ENCODE measurements at regions not wholly inside any gene's neighbourhood (a gene's known extent, or its start where the extent isn't known, plus 50 kb on each side); places are given as distances from the start of the nearest gene placed in this dataset.

DNA sequence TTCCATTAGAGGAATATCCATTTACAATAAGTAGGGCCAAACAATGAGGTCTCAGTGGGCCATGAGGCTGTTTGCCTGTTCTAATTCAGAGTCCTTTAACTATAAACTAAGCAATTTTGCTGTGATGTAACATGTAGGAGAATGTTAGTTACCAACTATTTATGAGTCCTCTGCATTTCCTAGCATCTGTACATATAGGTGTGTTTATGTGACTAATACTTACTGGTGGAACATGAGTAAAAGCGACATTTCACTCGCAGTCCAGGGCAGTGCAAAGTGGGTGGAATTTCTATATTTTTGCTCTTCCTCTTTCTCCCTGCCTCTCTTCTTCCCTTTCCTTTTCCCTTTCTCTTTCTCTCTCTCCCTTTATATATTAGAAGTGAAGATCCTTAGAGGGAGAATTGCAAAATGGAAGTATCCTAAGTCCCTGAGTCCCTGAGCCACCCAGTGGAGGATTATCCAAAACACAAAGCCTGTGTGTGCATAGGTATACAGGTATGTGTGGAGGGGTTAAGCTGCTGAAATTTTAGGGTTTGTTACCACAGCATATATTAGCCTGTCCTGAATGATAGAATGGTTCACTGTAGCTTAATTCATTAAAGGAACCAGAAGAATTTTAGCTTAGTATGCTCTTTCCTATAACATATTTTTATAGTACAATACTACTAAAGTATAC, 487.0 kb upstream of the FANCL start:
- DNase-seq (no peak), ATAC-seq (no peak)
- intact Hi-C loops (cut with DNase I) = no loop called here
- peaks cover 0 to 3% (median 0%) of the 10 kb centered on the region in 3 donors for H3K9me3 ChIP-seq
- H3K4me1 ChIP-seq = no peaks in the 10 kb centered on the region
- no peaks in the 10 kb centered on the region for H3K36me3 ChIP-seq (replicated peaks in 1 of 2; ENCODE audit: insufficient read depth in 1 of 2, low read depth in 2 of 2)
- 94 to 99% methylated on average over 2 of the region's 2 CpGs for WGBS, 2 donors
- H3K4me3 ChIP-seq = no peak overlapping the region
- no peak for TF ChIP-seq POLR2A (IDR thresholded peaks at IDR 0.05)
- TF ChIP-seq, protein P1, sequence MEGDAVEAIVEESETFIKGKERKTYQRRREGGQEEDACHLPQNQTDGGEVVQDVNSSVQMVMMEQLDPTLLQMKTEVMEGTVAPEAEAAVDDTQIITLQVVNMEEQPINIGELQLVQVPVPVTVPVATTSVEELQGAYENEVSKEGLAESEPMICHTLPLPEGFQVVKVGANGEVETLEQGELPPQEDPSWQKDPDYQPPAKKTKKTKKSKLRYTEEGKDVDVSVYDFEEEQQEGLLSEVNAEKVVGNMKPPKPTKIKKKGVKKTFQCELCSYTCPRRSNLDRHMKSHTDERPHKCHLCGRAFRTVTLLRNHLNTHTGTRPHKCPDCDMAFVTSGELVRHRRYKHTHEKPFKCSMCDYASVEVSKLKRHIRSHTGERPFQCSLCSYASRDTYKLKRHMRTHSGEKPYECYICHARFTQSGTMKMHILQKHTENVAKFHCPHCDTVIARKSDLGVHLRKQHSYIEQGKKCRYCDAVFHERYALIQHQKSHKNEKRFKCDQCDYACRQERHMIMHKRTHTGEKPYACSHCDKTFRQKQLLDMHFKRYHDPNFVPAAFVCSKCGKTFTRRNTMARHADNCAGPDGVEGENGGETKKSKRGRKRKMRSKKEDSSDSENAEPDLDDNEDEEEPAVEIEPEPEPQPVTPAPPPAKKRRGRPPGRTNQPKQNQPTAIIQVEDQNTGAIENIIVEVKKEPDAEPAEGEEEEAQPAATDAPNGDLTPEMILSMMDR (IDR thresholded peaks at IDR 0.05) = no peak
- no peak overlapping the region for H3K27ac ChIP-seq
- no peaks in the 10 kb centered on the region for H3K27me3 ChIP-seq

DNA sequence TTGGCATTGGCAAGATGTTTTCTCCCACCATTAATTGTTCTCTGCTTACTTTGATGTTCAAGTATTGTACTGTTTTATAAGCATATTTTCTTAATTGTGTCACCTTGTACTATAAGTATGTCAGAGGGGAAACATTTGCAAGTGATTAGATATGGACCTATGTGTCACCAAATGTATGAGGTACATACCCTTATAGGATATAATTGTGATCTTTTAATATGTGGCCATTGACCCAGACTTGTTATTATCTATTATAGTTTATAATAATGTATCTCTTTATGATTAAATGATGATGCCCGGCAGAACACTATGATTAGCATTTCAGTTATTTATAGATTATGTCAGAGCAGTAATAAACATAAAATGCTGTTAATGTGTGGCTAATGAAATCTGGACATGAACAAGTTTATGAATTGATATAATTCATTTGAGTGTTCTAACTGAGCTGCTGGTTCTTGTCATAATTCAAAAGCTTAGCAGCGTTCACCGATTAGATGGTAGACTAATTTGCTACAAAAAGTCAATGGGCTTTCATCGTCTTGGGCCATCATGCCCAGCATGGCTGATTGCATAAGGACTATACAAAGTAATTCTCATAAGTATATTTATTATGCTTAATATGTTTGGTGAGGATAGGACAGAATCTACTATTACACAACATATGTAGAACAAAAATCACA, 480.9 kb upstream of the FANCL start:
- DNase-seq (no peak), ATAC-seq (no peak)
- Histone ChIP-seq H3K4me3 (no peak overlapping the region), H3K4me1 (no peaks in the 10 kb centered on the region), H3K9me3 (no peaks in the 10 kb centered on the region), H3K36me3 (replicated peaks in 1 of 2; ENCODE audit: insufficient read depth in 1 of 2, low read depth in 2 of 2) (no peaks in the 10 kb centered on the region), H3K27ac (no peak overlapping the region), H3K27me3 (no peaks in the 10 kb centered on the region)
- 77 to 81% methylated on average over 4 of the region's 4 CpGs for WGBS, 2 donors
- no peak for TF ChIP-seq POLR2A (IDR thresholded peaks at IDR 0.05)
- TF ChIP-seq, protein P1 (IDR thresholded peaks at IDR 0.05) = no peak
- intact Hi-C loops (cut with DNase I) = no loop called here

DNA sequence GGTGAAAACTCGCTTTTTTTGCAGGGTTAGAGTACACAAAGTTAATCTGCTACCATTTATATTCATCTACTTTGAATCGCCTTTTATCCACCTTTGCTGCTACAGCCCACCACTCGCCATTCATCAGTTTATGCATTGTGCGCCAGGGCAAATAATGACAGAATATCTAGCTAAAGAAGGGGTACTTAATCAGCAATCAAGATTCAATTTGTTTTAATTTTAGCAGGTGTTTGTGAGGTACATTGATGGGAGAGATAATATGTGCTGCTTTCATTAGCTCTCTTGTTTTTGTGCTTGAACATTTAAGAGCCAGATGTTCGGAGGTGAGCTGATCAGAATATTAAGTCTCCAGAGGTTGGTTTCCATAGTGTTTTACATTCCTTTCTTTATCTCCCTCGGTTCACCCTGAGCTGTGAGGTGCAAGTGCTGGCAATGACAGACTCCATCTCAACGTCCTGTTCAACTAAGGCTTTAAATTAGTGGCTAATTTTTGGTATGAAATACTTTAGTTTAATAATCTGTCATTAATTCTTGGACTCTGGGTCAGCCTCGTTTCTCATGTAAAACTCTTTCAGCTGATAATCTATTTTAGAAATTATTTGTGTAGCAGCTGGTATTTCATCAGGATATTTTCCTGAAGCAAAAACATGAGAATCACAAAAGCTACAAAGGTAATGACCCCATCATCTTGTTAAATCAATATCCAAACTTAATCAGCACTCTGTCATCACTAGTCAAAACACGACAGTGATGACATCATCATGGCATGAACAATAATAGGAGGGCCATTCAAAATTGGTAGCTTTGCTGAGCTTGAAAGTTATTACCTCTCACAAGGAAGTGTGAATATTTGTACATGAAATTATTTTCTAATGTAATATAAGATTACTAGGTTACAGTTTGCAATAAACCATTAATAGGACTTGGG, 479.9 kb upstream of the FANCL start:
- Histone ChIP-seq H3K27me3 (no peaks in the 10 kb centered on the region), H3K9me3 (no peaks in the 10 kb centered on the region), H3K4me1 (no peaks in the 10 kb centered on the region), H3K36me3 (replicated peaks in 1 of 2; ENCODE audit: insufficient read depth in 1 of 2, low read depth in 2 of 2) (no peaks in the 10 kb centered on the region), H3K27ac (no peak overlapping the region), H3K4me3 (no peak overlapping the region)
- 44 to 47% methylated on average over 9 of the region's 9 CpGs for WGBS, 2 donors
- intact Hi-C loops (cut with DNase I) = no loop called here
- DNase-seq (no peak), ATAC-seq (no peak)
- TF ChIP-seq, protein P1 (IDR thresholded peaks at IDR 0.05) = no peak
- no peak for TF ChIP-seq POLR2A (IDR thresholded peaks at IDR 0.05)

DNA sequence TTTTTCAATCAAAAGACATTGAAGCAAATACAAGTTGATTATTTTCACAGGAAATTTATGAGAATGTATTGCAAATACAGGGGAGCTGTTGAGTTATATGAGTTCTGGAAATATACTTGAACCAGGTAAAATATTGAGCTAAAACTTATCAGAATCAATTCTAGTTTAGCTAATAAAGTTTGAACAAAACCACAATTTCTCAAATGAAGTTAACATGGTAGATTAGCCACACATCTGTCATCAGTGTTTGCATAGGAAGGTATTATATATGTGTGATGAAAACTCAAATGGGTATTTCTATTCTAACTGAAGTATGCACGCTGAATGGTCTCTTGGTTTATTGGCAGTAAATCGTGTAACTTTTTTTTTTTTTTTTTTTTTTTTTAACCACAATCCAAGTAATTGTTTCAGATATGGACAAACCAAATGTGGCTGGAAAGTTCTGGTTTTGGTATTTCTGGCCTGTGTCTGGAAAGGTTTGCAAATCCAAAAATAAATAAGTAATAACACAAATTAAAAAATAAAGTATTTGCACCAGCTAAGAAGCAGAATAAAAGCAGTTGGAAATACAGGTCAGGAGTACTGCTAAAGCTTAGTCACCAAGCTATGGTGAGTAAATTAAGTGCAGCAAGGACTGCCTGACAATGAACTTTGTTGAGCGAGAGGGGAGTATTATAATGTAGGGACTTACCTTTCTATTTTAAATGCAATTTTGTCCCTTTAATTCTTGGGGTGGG, 479.1 kb upstream of the FANCL start:
- WGBS, 2 donors = 70 to 83% methylated on average over 3 of the region's 3 CpGs
- no peak for ATAC-seq

More for the DNA sequence above, 479.1 kb upstream of the FANCL start:
- Histone ChIP-seq H3K36me3 (replicated peaks in 1 of 2; ENCODE audit: insufficient read depth in 1 of 2, low read depth in 2 of 2) (no peaks in the 10 kb centered on the region), H3K27me3 (no peaks in the 10 kb centered on the region), H3K27ac (no peak overlapping the region), H3K4me1 (no peaks in the 10 kb centered on the region), H3K4me3 (no peak overlapping the region), H3K9me3 (no peaks in the 10 kb centered on the region)
- DNase-seq = no peak
- TF ChIP-seq, protein P1 (IDR thresholded peaks at IDR 0.05) = no peak
- no peak for TF ChIP-seq POLR2A (IDR thresholded peaks at IDR 0.05)
- intact Hi-C loops (cut with DNase I) = no loop called here
